ENCODE measurements at regions not wholly inside any gene's neighbourhood (a gene's known extent, or its start where the extent isn't known, plus 50 kb on each side); places are given as distances from the start of the nearest gene placed in this dataset.

DNA sequence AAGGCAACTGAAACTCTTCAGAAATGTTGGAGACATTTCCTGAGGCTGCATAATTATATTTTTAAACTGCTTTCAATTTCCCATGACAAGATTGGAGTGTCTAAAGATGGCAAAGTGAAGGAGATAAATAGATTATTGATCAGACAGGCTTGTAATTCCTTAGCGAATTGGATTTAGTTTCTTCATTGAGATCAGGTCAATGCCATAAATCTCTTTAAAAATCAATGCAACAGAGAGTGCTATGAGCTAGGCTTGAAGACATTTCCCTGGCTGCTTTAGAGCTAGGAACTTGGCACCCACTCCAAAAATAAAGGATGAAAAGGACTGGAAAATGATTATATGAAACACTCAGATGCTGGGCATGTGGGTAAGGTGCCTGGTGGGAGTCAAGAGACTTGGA lies 828.4 kb downstream of the TLR4 start:
- no peak for DNase-seq

DNA sequence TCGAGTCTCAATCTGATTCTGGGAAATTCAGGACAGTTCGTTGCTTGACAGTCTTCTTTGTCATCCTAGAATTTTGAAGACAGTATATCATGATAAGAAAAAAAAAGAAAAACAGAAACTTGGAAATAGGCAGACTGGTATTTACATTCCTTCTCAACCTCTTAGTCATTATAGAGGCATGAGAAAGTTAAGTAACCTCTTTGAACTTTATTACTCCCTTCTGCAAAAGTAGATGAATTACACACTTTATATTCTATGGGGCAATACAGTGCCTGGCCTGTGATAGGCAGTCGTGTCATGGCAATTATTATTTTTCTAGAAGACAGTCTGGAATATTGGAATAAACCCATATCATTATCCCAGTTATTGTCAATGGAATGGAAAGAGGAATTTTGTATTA lies 828.9 kb downstream of the TLR4 start:
- no peak for DNase-seq

DNA sequence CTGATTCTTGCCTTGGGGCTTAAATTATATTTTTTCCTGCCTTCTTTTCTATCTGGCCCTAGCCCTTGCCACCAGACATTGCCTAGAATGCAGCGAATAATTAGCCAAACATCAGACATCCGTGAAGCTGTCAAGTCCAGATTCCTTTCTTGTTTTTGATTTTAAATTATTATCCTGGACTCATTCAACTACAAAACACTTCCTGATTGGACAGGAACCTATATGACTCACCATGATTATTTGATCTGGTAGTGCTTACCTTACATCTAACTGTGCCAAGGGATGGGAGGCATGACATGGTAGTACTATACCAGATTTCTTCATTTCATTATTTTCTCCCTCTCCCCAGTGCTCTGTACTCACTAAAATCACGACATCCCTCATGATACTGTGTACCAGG lies 829.6 kb downstream of the TLR4 start:
- no peak for DNase-seq

DNA sequence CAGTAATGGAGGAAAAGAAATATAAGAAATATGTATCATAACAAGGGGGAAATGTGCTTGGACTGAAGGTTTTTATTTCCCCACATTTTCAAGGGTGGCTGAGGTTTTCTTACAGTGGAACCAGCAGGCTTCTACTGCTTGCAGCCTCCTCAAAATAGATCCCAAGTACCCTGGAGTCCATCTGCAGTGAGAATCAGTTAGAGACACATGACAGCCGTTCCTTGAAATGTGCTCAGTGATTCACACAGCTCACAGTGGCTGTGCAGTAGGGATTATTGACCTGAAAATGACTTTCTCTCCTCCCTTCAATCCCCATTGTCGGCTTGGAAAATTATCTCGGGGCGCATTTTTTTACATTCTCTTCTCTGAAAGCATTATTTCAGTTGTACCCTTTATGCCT lies 832.0 kb downstream of the TLR4 start:
- DNase-seq = no peak

DNA sequence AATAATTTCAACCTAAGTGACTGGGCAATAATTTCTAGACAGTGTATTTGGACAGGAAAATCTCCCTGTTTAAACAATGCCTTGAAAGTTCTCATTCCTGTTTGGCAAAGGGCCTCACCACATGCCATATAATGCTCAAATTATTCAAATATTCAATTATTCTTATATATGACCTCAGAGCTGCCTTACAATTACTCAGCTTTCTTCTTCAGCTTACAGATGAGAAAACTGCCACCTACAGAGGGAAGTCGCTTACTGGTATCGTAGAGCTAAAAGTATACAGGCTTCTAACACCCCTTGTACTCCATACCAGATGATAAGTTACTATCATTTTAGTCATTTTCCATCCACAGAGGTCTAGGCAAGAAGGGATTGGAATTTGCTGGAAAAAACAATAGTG lies 830.3 kb downstream of the BRINP1 start:
- DNase-seq = no peak

DNA sequence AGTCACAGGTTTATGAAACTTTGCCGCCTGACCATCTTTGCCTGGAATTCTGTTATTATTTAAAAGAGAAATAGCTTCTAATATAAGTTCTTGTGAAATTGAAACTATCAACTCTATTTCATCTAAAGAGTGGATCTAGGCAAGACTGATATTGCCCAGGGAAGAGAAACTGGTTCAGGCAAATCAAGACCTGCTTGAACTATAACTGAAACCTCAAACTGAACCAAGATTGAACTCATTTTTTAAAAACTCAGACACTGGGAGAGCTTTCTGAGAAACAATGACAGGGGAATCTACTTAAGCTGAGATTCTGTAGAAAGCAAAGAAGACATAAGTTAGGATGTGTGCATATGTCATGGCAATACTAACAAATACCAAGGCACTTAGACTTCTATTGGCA lies 815.8 kb downstream of the BRINP1 start:
- DNase-seq = no peak

DNA sequence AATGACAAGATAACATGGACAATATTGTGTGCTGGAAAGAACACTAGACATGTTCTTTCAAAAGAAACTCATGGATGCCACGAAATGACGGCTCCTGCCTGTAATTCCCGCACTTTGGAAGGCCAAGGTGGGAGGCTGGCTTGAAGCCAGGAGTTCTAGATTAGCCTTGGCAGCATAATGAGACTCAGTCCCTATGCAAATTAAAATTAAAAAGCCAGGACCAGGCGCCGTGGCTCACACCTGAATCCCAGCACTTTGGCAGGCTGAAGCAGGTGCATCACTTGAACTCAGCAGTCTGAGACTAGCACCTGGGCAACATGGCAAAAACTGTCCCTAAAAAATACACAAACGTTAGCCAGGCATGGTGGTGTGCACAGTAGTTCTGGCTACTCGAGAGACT lies 814.2 kb downstream of the BRINP1 start:
- DNase-seq = no peak

DNA sequence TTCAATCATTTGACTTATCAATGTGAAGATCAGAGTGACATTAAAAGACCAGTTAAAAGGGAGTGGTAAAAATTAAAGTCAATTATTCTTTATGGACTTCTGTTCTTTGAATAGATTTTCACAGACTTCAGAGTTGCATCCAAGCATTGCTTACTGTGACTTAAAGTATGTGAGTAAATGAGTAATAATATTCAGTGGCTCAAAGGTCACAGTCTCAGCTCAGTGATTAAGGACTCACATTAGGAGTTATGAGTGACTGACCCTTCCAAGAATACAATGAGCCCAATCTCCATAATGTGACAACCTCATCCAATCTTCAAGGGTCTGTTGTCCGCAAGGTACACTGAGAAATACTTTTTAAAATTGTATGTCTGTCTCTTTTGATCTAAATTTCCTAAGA lies 811.2 kb downstream of the BRINP1 start:
- no peak for DNase-seq

DNA sequence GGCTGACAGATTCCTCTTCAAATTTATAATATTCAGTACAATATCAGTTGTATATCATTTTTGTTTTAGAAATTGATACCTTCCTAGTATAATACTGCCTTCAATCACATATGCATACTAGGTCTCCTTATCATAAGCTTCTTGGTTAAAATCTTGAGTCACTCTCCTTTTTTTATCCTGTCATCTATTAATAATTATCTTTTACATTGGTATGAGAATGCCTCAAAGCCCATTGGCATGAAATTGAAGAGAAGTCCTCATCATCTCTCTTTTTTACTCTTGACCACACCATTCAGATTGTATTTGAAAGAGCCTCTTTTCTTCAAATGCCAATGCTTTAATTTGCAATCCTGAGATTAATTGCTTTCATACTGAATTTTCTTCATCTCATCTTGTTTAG lies 810.3 kb downstream of the BRINP1 start:
- no peak for DNase-seq

DNA sequence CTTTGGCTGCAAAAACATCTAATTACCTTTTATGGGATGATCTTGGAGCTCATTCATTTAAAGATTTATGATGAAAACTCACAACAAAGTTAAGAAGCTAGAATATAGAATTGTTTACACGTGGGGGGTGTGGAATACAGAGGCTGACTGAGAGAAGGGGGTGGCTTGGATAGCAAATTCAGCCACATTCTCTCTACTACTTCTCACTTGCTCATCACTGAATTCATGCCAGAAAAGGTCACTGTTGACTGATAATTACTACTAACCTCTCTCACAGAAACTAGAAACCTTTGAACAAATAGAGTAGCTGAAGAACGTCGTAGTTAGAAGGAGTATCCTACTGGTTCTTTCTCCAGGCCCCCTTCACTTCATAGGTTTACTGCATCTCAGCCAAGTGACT lies 808.2 kb downstream of the BRINP1 start:
- no peak for DNase-seq

DNA sequence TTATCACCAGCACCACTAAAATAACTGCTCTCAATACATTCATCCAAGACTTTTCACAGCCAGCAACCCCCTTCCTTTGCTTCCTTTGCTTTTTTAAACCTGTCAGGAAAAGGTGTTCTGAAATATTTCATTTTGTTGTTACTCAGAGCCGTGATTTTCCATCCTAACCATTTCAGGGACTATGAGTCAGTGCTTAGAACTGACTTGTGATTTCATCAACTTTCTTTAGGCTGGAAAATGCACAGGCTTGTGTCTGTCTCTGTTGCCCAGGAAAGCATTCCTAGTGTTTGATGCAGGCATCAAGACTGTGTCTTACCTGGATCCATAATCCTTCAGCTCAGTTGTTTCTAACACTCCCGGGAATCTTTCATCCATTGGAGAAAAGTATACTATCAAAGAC lies 805.6 kb downstream of the BRINP1 start:
- DNase-seq = no peak

DNA sequence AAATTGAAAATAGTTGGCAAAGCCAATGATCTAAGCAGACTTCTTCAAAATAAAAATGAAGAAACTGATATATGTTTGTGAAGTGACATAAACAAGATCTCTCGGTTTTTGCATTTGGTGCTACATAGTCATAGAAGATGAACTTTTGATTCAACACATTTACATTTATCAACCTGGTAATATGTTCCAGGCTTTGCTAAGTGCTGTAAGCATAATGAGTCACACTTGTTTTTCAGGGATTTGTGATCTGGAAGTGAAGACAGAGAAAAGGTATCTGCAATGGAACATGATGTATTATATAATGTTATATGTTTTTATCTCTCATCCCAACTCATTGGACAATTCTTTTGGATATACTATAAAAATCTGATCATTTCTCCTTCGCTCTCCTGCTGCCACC lies 801.4 kb downstream of the BRINP1 start:
- DNase-seq = no peak

DNA sequence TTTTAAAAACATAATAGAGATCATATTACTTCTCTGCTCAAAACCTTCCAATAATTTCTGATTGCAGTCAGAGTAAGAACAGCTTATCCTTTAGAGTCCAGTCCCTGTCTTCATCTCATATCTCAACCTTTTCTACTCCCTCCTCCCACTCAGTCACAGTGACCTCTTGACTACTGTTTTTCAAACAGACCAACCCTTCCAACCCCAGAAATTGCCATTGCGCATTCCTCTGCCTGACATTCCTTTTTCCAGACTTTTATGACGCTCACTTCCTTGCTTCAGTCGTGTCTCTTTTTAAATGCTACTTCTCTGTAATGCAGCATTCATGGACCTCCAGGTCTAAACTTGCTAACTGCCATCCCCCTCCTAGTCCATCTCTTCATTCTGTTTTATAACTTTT lies 800.5 kb downstream of the BRINP1 start:
- no peak for DNase-seq

DNA sequence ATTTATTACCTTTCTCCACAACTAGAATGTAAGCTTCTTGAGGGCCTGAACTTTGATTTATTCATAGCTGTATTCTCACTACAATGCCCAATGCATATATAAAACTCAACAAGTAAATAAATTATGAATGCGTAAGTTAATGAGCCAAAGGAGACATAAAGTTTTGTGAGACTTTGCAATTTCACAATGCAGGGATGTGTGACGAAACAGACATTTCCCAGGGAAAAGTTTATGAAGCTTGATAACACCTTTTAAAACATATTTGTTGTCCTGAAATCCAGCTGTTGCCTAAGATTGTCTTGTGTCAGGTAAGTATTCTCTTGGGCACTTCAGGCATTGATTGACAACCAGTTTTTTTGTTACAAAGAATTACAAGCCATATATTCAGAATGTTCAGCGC lies 800.1 kb downstream of the BRINP1 start:
- no peak for DNase-seq

DNA sequence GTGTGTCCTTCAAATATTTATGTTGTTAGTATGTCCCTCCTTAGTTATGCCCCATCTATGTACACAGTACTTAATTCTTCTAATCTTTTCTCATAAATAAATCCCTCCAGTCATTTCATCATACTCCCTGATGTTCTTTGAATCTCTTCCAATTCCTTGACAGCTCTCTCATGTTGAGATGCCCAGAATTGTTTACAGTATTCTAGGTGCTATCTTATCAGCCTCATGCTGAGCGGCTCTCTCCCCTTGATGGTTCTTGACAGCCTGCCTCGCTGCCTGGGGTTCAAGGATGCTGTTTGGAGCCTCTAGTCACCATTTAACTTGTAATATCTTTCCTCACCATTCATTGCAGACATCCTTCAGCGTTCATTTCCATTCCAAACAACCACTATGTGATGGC lies 799.2 kb downstream of the BRINP1 start:
- no peak for DNase-seq

DNA sequence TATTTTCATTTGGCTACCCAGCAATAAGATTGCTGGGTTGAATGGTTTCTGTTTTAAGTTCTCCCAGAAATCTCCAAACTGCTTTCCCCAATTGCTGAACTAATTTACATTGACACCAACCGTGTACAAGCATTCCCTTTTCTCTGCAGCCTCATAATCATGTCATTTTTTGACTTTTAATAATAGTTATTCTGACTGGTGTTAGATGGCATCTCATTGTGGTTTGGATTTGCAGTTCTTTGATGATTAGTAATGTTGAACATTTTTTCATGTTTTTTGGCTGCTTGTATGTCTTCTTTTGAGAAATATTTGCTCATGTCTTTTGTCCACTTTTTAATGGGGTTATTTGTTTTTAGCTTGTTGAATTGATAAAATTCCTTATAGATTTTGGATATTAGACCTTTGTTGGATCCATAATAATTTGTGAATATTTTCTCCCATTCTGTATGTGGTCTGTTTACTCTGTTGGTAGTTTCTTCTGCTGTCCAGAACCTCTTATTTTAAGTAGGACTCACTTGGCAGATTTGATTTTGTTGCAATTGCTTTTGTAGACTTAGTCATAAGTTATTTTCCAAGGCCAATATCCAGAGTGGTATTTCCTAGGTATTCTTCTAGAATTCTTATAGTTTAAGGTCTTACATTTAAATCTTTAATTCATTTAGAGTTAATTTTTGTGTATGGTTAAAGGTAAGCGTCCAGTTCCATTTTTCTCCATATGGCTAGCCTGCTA lies 793.7 kb downstream of the BRINP1 start:
- DNase-seq = no peak

DNA sequence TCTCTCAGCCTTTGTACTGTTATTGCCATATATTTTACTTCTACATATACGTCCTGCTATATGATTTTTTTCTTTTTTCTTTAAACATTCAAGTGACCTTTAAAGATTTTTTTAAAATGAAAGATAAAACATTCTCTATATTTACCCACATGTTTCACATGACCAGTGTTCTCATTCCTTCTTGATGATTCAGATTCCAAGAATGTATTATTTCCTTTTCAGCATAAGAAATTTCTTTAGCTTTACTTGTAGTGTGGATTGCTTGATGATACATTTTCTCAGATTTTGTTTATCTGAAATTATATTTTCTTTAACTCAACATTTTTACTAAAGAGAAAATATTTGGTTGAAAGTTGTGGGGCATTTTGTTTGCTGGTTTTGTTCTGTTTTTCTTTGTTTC lies 792.1 kb downstream of the BRINP1 start:
- no peak for DNase-seq

DNA sequence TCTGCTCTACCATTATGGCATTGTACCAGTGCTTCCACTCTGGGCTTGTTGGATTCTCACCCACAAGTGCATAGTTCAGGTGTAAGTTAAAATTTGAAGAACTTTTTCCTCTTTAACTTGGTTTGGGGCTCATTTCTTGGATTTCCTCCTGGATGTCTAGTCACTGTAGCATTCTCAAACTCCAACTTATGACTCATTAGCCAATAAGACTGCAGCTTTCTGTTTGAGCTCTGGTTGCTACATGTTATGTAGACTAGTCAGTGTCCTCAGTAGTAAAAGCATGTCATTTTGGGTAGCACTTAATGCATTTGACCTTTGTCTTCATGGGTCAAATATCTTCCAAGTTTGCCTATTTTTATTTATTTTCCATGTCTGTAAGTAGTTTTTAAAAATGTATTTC lies 790.8 kb downstream of the BRINP1 start:
- no peak for DNase-seq

DNA sequence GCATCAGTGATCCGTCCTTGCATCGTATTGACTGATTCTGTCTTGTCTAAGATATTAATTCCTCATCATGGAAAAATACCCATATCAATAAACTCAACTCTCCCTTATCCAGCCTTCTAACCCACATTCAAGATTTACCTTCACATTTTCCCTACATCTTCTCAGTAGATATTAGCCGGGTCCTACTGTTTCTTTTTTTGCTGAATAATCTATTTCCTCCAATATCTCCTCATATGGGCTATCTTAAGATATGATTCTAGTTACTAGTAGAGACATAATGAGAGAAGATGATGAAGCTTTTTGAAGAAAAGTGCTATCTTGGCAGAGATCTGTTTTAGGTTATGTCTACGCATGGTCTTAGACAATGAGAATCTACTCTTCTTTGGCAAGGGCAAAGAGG lies 785.8 kb downstream of the BRINP1 start:
- DNase-seq = no peak

DNA sequence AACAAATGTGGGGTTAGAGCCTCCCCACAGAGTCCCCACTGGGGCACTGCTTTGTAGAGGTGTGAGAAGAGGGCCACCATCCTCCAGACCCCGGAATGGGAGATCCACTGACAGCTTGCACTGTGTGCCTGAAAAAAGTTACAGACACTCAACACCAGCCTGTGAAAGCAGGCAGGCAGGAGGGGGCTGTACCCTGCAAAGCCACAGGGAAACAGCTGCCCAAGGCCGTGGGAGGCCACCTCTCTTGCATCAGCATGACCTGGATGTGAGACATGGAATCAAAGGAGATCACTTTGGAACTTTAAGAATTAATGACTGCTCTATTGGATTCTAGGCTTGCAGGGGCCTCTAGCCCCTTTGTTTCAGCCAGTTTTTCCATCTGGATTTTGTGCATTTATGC lies 782.3 kb downstream of the BRINP1 start:
- DNase-seq = no peak

DNA sequence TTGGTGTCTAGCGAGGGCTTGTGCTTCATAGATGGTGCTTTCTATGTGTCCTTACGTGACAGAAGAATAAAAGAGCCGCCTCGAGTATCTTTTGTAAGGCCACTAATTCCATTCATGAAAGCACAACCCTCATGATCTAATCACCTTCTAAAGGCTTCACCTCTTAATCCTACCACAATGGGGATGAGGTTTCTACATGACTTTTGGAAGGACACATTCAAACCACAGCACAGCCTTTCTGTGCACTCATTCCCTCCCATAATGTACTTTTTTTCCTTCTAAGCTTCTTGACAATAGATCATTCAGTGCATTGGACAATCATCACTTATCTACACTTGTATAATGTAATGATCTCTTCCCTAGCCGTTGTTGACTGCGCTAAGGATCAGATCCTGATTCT lies 774.8 kb downstream of the BRINP1 start:
- no peak for DNase-seq

DNA sequence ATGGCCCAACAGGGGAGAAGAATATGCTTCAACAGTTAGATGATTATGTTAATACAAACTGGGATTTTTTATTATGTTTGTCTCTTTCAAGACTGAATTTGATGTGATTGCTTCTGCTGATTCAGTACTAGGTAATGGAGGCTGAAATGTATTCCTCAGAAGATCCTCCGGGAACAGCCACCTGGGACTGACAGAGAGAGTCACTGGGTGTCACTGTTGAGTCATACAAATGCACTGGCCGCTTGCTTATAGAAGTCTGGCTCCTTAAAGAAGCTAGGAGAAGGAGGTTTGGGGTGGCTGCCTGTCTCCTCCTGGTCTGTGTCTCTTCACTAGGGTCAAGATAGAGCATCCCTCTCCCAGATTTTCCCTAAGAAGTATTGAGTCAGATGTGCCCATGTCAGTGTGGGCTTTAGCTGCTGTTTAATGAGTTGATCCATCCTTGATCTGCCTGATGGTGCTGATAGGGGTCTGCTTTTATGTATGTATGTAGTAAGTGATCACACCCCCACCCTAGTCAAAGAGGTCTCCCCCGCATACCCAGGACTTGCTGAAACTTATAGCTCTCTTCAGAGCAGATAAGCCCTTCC lies 773.4 kb downstream of the BRINP1 start:
- no peak for DNase-seq

DNA sequence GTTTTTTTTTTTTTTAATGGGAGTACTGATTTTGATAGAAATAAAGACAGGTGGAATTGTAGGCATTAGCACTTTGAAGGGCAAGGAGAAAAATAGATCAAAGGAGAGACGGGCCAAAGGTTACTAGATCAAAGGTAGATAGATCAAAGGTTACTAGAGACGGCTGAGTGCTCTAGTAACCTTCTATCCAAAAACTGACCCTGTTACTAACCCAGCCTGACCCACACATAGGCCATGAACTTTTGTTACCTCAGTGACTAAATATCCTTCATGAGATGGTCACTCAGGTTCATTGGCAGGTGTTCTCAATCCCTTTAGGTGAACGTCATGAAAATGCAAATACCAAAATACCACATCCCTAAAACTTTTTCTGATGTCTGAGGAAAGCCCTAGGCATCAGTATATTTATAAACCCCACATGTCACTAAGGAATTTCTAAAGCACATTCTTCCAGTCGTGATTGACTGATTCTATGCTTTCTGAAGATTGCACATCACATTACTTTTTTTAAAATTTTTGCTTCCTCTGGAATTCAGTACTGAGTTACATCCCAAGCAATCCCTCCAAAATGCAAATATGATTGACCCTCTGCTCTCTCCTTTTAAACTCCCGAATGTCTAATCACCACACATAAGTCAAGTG lies 772.7 kb downstream of the BRINP1 start:
- no peak for DNase-seq

DNA sequence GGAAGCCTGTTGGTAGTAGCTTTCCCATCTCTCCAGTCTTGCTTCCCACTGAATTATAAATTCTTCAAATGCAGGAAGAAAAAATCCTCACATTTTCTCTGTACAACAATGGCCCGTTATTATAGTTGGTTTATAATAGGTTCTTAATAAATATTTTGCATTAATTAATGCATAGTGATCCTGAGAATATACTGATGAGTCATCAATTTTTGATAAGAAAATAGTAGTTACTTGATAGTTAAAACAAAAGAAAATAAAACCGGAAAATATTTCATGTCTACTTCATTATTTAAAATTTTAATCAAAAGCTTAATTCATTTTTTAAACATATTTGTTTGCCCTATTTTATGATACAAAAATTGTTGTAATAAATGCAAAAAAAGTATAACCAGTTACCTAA lies 762.6 kb downstream of the BRINP1 start:
- no peak for DNase-seq
